ENCODE measurements at regions not wholly inside any gene's neighbourhood (a gene's known extent, or its start where the extent isn't known, plus 50 kb on each side); places are given as distances from the start of the nearest gene placed in this dataset.

- no peak overlapping the region for H3K4me3 Mint-ChIP-seq
- H3K4me1 Mint-ChIP-seq, result no peaks in the 10 kb centered on the region
- no peak overlapping the region for H2AFZ ChIP-seq (ENCODE audit: insufficient read depth, low read depth, low read length, poor library complexity, severe bottlenecking)
- WGBS (ENCODE audit: insufficient coverage), result 10% methylated on average over 1 of the region's 3 CpGs
- H3K9me3 ChIP-seq (replicated peaks in 1 of 2; ENCODE audit: control insufficient read depth in 1 of 2, insufficient read depth in 1 of 2, low read length in 2 of 2), result no peaks in the 10 kb centered on the region
- no peak overlapping the region for H3K4me2 ChIP-seq (replicated peaks; ENCODE audit: extremely low read depth, low read length, poor library complexity, severe bottlenecking)
- DNase-seq, result no peak
- TF ChIP-seq, protein P1, sequence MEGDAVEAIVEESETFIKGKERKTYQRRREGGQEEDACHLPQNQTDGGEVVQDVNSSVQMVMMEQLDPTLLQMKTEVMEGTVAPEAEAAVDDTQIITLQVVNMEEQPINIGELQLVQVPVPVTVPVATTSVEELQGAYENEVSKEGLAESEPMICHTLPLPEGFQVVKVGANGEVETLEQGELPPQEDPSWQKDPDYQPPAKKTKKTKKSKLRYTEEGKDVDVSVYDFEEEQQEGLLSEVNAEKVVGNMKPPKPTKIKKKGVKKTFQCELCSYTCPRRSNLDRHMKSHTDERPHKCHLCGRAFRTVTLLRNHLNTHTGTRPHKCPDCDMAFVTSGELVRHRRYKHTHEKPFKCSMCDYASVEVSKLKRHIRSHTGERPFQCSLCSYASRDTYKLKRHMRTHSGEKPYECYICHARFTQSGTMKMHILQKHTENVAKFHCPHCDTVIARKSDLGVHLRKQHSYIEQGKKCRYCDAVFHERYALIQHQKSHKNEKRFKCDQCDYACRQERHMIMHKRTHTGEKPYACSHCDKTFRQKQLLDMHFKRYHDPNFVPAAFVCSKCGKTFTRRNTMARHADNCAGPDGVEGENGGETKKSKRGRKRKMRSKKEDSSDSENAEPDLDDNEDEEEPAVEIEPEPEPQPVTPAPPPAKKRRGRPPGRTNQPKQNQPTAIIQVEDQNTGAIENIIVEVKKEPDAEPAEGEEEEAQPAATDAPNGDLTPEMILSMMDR (IDR thresholded peaks at IDR 0.05), result no peak
- no peak overlapping the region for H3K4me3 ChIP-seq (replicated peaks in 1 of 3; ENCODE audit: low read depth in 2 of 3, low read length in 3 of 3)
- H3K27me3 Mint-ChIP-seq (ENCODE audit: low read depth in 3 of 3), result peaks cover 0 to 5% (median 2%) of the 10 kb centered on the region in 3 donors
- H3K9ac ChIP-seq (ENCODE audit: insufficient read depth, low read length, poor library complexity, severe bottlenecking), result no peak overlapping the region
- no peak overlapping the region for H3K27ac ChIP-seq (ENCODE audit: low read depth in 1 of 2, low read length in 2 of 2)
- no peaks in the 10 kb centered on the region for H3K79me2 ChIP-seq (ENCODE audit: insufficient read depth, low read length)
- intact Hi-C loops (cut with micrococcal nuclease), result no loop called here
- no peaks in the 10 kb centered on the region for H3K9me3 Mint-ChIP-seq
- no peak overlapping the region for H3K27ac Mint-ChIP-seq
- no peaks in the 10 kb centered on the region for H3K27me3 ChIP-seq (ENCODE audit: control insufficient read depth in 2 of 2, insufficient read depth in 2 of 2, low read length in 2 of 2)
- H3K36me3 Mint-ChIP-seq, result no peaks in the 10 kb centered on the region
- H4K20me1 ChIP-seq (ENCODE audit: insufficient read depth, low read length), result no peaks in the 10 kb centered on the region
- H3K4me1 ChIP-seq (ENCODE audit: control insufficient read depth in 1 of 2, insufficient read depth in 2 of 2, low read length in 2 of 2), result no peaks in the 10 kb centered on the region
- H3K36me3 ChIP-seq (replicated peaks in 1 of 2; ENCODE audit: control insufficient read depth in 1 of 2, insufficient read depth in 2 of 2, low read length in 2 of 2), result no peaks in the 10 kb centered on the region
Observed at GRCh38 chr4:138698641-138699040, 316.9 kb upstream of the NOCT start.

DNA sequence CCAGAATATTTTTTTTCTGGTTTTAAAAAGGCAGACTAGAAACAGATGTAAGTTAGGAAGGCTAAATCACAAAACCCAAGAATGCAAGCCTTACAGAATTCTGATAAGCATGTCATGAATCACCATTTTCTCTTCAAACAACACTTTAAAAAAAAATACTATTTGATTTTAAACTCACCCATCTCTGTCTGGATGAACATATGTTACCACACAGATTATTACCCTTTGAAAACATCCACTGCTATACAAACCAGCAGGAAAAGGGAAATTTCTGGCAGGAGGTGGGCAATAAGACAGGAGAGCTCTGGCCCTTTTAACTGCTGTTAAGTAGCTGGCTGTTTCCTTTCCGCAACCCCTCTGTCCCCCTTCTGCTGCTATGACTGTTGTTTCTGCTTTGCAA lies 317.7 kb upstream of the NOCT start:
- intact Hi-C loops (cut with micrococcal nuclease), result no loop called here
- Histone ChIP-seq H3K4me1 (ENCODE audit: control insufficient read depth in 1 of 2, insufficient read depth in 2 of 2, low read length in 2 of 2) (no peaks in the 10 kb centered on the region), H3K9ac (ENCODE audit: insufficient read depth, low read length, poor library complexity, severe bottlenecking) (no peak overlapping the region), H3K79me2 (ENCODE audit: insufficient read depth, low read length) (no peaks in the 10 kb centered on the region), H3K4me2 (replicated peaks; ENCODE audit: extremely low read depth, low read length, poor library complexity, severe bottlenecking) (no peak overlapping the region), H3K27ac (ENCODE audit: low read depth in 1 of 2, low read length in 2 of 2) (no peak overlapping the region), H3K4me3 (replicated peaks in 1 of 3; ENCODE audit: low read depth in 2 of 3, low read length in 3 of 3) (no peak overlapping the region), H3K36me3 (replicated peaks in 1 of 2; ENCODE audit: control insufficient read depth in 1 of 2, insufficient read depth in 2 of 2, low read length in 2 of 2) (no peaks in the 10 kb centered on the region), H3K27me3 (ENCODE audit: control insufficient read depth in 2 of 2, insufficient read depth in 2 of 2, low read length in 2 of 2) (no peaks in the 10 kb centered on the region), H4K20me1 (ENCODE audit: insufficient read depth, low read length) (no peaks in the 10 kb centered on the region), H2AFZ (ENCODE audit: insufficient read depth, low read depth, low read length, poor library complexity, severe bottlenecking) (no peak overlapping the region), H3K9me3 (replicated peaks in 1 of 2; ENCODE audit: control insufficient read depth in 1 of 2, insufficient read depth in 1 of 2, low read length in 2 of 2) (no peaks in the 10 kb centered on the region)
- H3K9me3 Mint-ChIP-seq, result no peaks in the 10 kb centered on the region
- H3K36me3 Mint-ChIP-seq, result no peaks in the 10 kb centered on the region
- H3K4me3 Mint-ChIP-seq, result no peak overlapping the region
- H3K4me1 Mint-ChIP-seq, result no peaks in the 10 kb centered on the region
- no peak overlapping the region for H3K27ac Mint-ChIP-seq
- DNase-seq, result no peak
- peaks cover 0 to 5% (median under 1%) of the 10 kb centered on the region in 3 donors for H3K27me3 Mint-ChIP-seq (ENCODE audit: low read depth in 3 of 3)
- no CpG with 5 or more reads among the region's 1 CpG for WGBS (ENCODE audit: insufficient coverage)
- TF ChIP-seq, protein P1 (IDR thresholded peaks at IDR 0.05), result no peak

Measured in CD14-positive monocyte (primary cell).